Upper lobe of left lung (tissue), 4 donors: ENCODE measurements at regions not wholly inside any gene's neighbourhood (a gene's known extent, or its start where the extent isn't known, plus 50 kb on each side); places are given as distances from the start of the nearest gene placed in this dataset.

Experiments used
- CTCF ChIP-seq, 6 experiments: fragments of 450-650 bp in 4 of 6; fragments of 200-600 bp in 2 of 6; sonication (generic) in 2 of 6; IDR thresholded peaks; one replicate each; pipeline ENCODE4 v1.5.1; 2016 to 2019; ENCODE audit warnings: antibody characterized with exemption in 6 of 6
- POLR2A ChIP-seq, 4 donors: fragments of 450-650 bp; IDR thresholded peaks; one replicate each; pipeline ENCODE4 v1.5.1; 2016 to 2017; ENCODE audit warnings: antibody characterized with exemption in 4 of 4, mild to moderate bottlenecking in 2 of 4

GRCh38 chr13:78820541-78820940, 161.6 kb upstream of the OBI1 start:
- no peak for TF ChIP-seq CTCF (IDR thresholded peaks at IDR 0.05)
- no peak for TF ChIP-seq POLR2A (IDR thresholded peaks at IDR 0.05)
